ENCODE measurements at regions not wholly inside any gene's neighbourhood (a gene's known extent, or its start where the extent isn't known, plus 50 kb on each side); places are given as distances from the start of the nearest gene placed in this dataset.
A peak's percentile ranks its signal among the peaks of the same experiment; 100 is the strongest.

- TF ChIP-seq ETV6 (CRISPR knock-in tag; conservative IDR thresholded peaks at IDR 0.05) (no peak), ZNF350 (CRISPR knock-in tag; IDR thresholded peaks at IDR 0.05; ENCODE audit: borderline replicate concordance, low read depth) (no peak; the same call in 1 of the 2 replicates), HNF1B (CRISPR knock-in tag; IDR thresholded peaks at IDR 0.05) (no peak), ZNF691 (CRISPR knock-in tag; IDR thresholded peaks at IDR 0.05; ENCODE audit: borderline replicate concordance, low read depth) (no peak), ZNF883 (CRISPR knock-in tag; IDR thresholded peaks at IDR 0.05; ENCODE audit: not compliant biosample characterization) (no peak), IKZF5 (CRISPR knock-in tag; IDR thresholded peaks at IDR 0.05) (peak; percentile 68; the same call in 1 of the 2 replicates), ZMYM4 (CRISPR knock-in tag; IDR thresholded peaks at IDR 0.05) (peak; percentile 66), ELF3 (CRISPR knock-in tag; IDR thresholded peaks at IDR 0.05) (peak; percentile 37; the same call in 1 of the 2 replicates), MED13 (CRISPR knock-in tag; IDR thresholded peaks at IDR 0.05) (no peak), FOXJ3 (CRISPR knock-in tag; IDR thresholded peaks at IDR 0.05; ENCODE audit: borderline replicate concordance) (no peak), CREM (IDR thresholded peaks at IDR 0.05) (no peak), CREM (CRISPR knock-in tag; IDR thresholded peaks at IDR 0.05) (no peak), TSC22D2 (CRISPR knock-in tag; IDR thresholded peaks at IDR 0.05; ENCODE audit: borderline replicate concordance) (no peak)
Observed at GRCh38 chr6:163956571-163957407, 542.3 kb downstream of the QKI start (continued).

Data from HepG2 (cell line).